HK-2 (cell line): ENCODE measurements at regions not wholly inside any gene's neighbourhood (a gene's known extent, or its start where the extent isn't known, plus 50 kb on each side); places are given as distances from the start of the nearest gene placed in this dataset.

Source experiments
- DNase-seq: peaks from one replicate; pipeline ENCODE4 v3.0.0-alpha.2; 2018; ENCODE audit not compliant: unreplicated experiment

DNA sequence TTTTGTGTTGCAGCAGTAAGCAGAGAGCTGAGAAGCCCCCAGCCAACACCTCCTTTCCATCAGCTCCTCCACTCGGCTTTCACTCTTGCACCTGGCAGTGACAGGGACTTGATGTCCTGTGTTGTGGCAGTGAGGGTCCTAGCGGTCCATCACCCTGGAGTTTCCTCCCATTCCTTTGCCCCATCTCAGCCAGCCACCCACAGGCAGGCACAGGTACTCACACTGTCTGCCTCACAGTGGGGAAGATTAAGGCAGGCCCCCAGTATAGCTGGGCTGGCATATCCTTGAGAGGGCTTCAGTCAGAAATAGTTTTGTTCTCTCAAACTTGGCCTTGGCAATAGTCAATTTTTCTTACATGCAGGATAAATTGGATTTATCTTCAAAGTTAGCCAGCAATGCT lies 362.7 kb downstream of the GADD45G start:
- DNase-seq: no peak

DNA sequence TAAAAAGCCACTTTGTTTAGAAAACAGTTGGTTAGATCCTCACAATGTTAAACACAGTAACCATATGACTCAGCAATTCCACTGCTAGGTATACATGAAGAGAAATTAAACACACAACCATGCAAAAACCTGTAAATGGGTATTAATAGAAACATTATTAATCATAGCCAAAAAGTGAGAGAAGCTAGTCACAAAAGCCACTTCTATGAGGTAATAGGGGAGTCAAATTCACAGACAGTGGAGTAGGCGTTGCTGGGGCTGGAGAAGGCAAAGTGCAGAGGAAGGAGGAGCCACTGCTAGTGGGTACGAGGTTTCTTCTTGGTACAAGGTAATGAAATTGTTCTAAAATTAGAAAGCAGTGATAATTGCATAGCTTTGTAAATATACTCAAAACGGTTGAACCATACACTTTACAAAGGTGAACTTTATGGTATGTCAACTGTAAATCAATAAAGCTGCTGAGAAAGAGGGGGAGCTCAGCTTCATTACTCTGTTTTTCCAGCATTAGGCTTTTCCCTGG lies 364.4 kb downstream of the GADD45G start:
- DNase-seq: no peak

DNA sequence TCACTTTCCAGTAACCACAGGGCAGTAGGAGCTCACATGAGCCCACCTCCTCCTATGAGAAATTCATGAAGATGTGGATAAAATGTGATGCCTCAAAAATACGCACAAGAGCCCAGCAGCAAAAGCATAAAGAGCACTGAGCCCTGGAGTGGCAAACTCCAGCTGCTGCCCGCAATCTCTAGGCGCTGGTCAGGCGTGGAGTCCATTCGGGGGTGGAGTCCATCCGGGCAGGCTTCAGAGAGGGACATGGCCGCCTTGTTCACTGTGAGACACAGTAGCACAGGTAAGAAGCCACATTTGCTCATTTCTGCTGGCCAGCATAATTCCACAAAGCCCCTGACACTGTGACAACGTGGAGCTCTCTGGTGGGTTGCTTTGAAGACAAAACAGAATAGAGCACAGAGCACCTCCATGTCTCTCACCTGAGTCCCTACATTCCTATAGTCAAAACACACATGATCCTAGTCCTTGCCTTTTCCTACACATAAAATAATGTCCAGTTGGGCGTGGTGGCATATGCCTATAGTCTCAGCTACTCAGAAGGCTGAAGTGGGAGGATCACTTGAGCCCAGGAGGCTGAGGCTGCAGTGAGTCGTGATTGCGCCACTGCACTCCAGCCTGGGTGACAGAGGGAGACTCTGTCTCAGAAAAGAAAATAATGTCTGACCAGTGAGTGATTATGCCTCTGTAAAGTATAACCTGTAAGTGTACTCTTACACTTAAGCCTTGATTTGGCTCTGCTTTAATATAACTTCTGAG lies 365.2 kb downstream of the GADD45G start:
- DNase-seq: no peak

DNA sequence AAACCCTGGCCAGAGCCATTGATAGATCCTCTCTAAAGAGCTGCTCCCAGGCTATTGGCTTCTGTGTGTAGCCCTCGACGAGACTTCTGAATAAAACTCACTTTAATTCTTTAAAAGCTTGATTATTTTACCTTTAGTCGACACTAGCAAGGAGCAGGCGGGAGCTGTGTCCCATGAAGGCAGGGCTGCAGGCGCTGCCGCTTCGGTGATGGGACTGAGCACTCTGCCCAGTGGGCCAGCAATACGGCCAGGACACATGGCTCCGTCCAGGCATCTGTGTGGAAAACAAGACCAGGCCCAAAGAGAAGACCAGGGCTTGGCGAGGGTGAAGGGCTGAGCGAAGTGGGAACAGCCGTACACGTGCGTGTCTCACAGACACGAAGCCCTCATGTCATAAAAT lies 365.9 kb downstream of the GADD45G start:
- no peak for DNase-seq

DNA sequence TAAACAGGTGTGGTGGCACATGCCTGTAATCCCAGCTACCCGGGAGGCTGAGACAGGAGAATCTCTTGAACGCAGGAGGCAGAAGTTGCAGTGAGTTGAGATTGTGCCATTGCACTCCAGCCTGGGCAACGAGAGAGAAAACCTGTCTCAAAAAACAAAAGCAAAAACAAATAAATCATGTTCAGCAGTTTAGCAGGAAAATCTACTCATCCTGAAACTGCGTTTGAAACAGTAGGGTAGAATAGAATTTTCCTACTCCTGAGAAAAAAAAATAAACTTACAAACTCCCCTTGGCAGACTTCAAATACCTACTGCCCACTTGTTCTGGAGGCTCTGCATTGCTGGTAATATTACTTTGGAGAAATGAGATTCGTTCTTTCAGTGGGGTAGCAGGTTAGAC lies 367.7 kb downstream of the GADD45G start:
- DNase-seq: no peak

DNA sequence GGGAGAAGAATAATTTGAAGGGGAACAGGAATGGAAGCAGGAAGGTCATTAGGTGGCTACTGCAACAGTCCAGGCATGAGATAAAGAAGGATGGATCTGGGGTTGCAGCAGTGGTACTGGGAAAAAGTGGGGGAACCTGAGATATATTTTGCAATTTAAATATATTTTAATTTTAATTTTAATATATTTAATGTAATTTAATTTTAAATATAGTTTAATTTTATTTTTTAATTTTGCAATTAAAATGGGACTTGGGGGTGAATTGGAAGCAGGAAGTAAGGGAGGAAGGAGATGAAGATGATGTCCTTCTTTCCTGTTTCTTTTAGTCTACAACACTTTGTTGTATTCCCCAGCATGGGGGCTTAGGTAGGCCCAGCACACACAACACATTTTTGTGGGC lies 369.8 kb downstream of the GADD45G start:
- no peak for DNase-seq

DNA sequence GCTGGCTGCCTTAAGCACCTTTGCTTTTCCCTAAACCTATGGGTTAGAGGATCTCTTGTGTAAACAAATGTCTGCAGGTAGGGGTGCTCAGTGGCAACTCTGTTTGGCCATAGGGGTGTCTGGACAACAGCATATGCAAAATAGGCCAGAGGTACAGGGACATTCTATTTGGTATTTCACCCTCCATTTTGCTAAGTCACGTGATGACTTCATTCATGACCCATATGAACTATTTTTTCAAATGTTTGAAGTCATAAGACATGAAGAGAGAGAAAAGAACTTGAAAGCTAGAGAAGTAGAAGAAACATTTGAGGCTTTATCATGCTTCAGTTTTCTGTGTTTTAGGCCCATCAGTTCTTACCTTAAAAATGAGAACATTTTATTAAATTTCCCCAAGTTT lies 370.2 kb downstream of the GADD45G start:
- no peak for DNase-seq

DNA sequence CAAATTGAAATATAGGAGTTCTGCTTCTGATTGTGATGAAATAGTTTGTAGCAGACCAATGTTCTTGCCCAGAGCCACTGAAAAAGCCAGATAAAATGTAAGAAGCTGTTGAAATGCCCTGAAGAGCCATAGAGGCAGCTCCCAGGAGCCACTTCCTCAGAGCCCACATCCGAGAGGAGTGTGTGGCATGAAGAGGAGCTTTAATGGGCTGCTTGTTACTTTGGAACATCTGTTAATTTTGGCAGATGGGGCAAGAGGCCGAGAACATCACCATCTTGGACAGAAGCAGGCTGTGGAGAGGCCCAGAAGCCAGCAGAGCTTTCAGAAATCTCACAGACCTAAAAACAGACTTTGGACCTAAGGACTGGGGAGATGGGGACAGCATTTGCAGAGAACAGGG lies 370.8 kb downstream of the GADD45G start:
- DNase-seq: no peak

DNA sequence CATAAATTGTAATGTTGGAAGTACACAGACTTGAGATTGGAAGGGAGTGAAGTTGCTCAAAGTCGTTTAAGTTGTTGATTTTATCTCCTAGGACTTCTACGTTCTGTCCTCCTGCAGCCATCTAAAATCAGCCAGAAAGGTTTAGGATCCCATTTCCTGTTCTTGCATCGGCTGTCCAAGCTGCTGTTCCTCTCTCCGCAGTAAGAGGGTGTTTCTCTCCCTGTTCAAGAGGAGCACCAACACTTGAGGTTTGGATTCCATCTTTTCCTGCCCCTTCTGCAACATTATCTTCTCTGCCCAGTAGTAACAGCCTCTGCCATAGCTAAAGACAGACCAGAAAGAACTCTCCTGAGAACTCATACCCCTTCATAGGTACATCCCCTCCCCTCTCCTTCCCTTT lies 373.4 kb downstream of the GADD45G start:
- DNase-seq: no peak

DNA sequence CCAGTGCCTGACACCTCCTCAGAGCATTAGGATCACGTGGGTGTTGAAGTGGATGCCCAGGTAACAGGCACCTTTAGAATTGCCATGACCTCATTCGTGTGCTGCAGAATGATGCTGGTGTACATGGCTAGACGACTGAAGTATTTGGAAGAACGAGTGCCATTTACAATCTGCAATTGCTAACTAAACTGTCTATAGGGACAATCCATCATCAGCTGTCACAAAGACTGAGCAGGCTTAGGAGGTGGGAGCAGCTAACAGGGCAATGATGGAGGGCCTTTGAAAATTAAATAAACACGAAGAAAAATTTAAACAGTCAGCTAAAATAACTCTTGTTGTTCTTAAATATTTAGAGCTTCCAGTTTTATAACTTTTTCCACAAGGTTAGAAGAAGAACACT lies 375.8 kb downstream of the GADD45G start:
- no peak for DNase-seq

DNA sequence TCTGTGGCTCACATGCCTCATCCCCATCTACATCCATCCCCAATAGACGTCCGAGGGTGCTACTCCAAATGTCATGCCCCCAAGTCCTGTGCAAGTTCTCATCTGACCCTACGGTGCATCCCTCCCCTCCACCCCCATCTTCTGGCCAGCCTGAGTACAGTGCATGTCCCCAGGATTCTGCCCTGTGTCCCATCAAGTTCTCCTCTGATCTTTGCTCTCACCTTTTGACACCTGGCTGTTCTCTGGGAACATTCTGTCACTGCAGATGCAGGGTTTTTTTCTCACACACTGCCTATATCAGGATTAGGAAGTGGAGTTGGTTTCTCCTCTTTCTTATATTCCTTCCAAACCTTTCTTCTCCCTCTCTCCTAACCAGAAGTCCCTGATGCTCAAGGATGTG lies 377.2 kb downstream of the GADD45G start:
- DNase-seq: no peak

DNA sequence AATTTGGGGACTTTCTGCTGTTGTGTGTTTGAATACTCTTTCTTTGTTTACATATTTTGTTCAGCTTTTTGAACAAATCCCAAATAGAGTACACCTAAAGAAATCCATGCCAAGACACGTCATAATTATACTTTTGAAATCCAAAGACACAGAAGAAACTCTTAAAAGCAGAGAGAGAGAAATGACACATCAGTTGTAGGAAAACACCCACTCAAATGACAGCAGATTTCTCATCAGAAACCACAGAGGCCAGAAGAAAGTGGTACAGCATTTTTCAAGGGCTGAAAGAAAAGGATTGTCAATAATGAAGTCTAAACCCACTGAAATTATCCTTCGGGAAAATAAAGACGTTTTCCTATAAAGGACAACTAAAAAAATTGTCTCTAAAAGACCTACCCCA lies 378.6 kb downstream of the GADD45G start:
- no peak for DNase-seq

DNA sequence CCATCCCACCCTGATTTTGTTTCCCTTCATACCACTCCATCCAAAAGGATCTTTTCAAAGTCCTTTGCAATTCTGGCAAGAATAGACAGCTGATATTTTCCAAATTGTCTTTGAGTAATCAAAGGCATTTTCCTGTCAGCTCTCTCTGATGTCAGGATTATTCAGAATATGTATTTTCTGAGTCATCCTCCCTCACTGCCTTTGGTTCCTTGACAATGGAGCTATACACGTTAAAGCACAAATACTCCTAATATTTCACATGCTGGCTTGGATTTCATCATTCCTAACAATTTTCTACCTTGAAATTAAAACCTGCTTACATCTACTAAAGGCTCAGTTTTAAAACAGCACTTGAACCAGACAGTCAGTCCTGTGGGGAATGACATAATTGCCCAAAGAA lies 379.4 kb downstream of the GADD45G start:
- DNase-seq: no peak

DNA sequence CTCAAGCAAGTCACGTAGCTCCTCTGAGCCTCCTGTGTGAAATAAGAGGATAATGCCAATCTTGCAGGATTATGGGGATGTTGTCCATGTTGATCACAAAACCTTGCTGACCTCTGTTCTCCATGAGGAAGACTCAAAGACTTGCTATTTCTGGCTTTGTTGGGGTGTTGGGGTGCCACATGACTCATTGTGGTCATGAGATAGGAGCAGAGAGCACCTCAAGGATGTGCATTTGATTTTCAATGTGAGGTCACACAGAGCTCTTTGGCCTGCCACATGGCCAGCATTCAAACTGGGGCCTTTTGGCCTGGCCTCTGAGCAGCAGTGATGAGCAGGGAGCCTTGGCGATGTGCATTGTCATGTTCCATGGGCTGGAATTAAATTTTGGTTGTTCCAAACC lies 380.3 kb downstream of the GADD45G start:
- DNase-seq: no peak

DNA sequence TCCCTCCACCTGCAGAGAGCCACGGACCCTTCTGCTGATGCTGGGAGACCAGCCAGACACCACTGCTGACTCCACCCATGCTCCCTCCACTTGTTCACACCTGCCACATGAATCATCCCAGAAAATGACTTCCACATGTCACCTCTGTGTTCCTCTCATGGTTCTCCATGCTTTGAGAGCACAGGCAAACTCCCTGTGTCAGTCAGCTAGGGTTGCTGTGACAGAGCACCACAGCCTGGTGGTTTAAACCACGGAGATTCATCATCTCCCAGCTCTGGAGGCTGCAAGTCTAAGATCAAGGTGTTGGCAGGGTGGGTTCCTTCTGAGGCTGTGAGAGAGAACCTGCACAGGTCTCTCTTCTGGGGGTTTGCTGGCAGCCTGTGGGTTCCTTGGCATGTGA lies 381.4 kb downstream of the GADD45G start:
- no peak for DNase-seq

DNA sequence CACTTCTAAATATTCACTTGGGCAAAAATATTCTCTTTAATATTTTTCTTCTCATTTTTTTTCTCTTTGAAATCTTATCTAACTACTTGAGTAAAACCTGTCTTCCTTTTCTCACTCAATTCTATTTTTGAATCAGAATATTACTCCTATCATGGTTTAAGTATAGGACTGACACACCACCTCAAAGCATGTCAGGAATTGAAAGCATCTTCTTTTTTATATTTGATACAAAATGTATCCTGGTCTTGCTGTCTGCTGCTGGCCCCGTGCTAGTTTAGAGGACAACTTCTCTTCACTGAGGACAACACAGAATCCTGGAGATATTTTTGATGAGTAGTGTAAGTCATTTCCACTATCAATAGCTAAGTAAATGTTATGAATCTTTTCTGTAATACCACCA lies 383.6 kb downstream of the GADD45G start:
- DNase-seq: no peak

DNA sequence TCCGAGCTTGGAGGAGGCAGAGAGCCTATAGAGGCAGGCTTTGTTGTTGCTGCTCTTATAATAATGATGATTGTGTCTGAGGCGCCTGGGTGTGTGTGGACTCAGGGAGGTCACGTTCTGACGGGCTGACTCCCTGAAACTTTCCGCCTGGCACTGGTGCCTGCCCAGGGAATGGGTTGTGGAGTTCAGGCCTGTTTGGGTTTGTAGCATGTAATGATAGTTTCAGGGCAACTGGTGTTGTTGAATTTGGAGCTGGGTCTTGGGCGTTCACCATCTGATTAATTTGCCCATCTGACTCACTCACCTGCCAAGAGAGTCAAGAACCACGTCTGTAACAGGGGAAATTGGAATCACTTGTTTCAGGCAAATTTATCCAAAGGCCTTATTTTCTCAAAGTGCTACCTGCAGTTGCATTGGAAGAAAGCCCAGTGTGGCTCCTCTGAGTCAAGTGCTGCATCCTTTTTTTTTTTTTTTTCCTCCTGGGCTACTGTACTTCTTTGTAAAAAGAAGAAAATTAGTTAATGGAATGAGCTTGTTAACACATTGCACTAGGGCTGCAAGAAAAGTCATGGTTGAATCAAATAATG lies 386.5 kb downstream of the GADD45G start:
- DNase-seq: no peak

DNA sequence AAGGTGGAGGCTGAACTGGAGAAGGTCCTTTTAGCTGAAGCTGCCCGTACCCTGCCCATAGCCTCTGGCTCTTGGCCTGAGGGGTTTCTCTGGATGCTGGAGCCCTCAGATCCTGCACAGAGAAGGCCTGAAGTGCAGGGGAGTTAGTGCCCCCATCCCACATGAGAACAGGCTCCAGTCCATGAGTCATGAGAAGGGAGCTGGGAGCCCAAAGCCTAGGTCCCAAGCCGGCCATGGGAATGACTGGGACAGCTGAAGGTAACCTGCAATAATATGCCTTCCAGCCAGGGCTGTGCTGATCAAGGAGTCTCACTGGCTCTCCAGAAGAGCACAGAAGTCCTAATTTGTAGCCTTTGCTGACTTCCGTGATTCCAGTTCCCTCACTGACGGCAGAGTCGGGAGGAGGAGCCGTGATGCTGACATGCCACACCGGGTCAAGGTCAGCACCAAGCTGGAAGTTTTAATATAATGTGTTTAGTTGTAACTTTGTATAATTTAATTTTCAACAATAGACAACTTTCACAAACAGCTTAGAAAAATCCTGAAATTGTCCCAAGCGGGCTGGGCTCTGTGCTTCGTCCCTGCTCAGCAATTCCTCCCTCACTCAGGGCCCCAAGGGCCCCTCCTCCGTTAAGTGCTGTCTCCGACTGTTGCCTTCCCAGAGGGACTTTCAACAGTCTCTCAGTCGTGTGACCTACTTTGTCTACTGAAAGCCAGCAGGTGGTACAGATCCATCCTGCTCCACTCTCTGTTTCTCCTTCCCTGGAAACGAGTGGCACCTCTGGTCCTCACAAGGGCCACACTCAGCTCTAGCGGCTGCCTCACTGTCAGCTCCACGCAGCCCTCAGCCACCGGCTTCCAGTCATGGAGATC lies 387.8 kb downstream of the GADD45G start:
- no peak for DNase-seq

DNA sequence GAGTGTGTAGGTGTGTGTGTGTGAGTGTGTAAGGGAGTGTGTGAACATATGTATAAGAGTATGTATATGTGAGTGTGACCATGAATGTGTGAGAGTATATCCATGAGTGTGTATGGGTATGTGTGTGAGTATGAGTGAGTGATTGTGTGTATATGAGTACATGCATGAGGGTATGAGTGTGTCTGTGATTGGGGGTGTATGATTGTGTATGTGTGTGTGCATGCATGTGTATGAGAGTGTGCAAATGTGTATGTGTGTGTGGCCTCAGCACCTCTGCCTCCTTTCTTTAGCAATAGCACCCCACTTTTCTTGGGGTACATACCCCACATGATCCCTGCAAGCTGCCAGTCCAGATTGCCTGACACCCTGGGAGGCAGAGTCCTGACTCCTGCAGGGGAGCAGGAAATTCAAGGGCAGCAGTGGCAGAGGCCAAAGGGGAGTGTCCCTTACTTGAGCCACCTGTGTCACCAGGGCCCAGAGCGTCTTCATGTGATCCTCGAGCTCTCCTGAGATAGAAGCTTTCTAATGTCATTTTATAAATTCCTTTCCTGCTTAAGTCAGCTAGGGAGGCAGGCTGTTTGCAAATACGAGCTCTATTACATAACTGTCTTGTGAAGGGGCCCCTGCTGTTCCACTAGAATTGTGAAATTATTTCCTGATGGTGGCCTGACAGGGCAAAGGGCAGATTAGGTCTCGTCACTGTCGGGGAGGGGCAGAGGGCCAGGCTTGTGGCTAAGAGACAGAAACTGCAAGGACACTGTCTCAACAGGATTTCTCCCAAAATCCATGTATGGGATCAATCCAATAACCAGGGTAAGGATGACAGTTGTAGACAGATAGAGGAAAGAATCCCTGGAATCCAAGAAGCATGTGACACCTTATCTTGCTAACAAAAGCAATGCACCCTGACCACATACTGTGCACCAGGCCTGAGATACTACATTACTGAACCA lies 389.1 kb downstream of the GADD45G start:
- no peak for DNase-seq

DNA sequence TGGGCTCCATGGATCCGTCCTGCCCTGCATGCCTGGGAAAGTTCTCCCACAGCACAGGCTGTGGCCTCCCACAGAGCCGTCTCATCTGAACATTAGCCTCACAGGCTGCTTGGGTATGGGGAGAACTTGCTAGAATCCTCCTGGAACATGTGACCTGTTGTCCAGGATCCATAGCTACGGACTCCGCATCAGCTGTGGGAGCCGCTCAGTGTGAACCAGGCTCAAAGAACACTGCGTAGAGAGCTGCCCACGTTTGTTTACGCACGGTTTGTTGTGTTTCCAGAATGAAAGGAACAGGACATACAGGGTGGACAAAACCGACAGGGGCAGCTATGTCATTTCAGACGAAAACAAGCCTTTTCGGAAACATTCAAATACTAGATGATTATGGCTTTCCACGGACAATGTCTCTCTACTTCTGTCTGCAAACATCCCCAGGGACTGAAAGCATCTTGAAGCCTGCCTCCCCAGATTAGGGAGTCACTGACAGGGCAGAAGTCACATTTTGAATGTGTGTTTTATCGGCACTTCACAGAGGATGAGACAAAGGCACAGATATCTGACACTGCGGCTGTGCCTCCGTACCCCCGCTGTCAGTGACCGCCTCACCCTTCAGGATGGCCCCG lies 390.3 kb downstream of the GADD45G start:
- no peak for DNase-seq

DNA sequence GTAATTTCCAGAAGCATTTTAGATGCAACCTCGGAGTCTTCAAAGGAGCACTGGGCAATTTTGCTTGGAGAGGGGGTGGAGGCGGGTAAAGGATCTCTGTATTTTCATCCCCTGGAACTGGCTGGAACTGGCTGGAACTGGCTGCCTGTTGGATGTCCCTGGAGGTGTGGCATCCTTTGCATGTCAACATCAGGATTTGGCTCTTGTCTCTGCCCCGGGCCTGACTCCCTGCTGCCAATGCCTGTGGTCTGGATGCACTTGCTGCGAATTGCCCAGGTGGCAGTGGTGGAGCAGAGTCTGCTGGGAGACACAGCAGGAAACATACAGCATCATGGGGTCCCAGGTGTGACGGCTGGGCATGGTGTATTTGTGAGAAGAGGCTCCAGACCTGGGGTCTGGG lies 391.3 kb downstream of the GADD45G start:
- DNase-seq: no peak
